ENCODE measurements at regions not wholly inside any gene's neighbourhood (a gene's known extent, or its start where the extent isn't known, plus 50 kb on each side); places are given as distances from the start of the nearest gene placed in this dataset.

DNA sequence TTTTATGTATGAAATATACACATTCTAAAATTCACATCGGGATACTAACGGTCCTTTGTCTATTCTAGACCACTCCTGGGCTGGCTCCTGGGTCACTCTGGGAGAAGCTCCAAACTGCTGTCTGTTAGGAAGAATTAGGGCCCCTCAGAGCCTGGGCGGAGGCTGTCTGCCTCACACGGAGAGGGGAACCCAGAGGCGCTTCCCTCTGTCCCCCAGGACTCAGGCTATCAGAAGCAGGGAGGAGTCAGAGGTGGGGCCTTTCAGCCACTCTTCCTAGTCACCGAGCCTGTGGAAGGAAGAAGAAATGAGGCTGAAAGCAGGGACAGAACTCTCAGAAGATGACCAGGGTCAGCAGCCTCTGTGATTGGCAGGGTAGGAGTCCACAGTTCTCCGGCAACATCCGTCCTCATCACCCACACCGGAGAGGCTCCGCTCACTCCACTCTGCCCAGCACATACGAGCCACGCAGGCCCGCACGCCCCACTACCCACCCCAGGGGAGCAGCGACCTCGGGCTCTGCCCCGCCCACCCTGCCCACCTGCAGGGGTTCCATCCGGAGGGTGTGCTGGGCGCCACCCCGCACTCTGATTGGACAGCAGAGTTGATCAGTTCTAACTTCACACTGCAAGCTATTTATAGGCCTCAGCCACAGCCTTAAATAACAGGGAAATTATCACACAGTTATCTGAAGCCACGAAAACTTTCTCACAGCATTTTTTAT lies 182.1 kb upstream of the AFDN start:
- ChIA-PET POLR2A (no interaction called here), CTCF (no interaction called here)
- dilution Hi-C loops (cut with MboI; ENCODE audit: extremely low pct_ligation_motif_present, low sequenced_read_pairs): no loop called here
- H3K27me3 ChIP-seq (ENCODE audit: control insufficient read depth in 2 of 2, insufficient read depth in 2 of 2, low read length in 2 of 2): no peaks in the 10 kb centered on the region
- no peaks in the 10 kb centered on the region for H3K9me1 ChIP-seq (replicated peaks; ENCODE audit: control insufficient read depth, extremely low read depth, insufficient read depth, low read length)
- no peak for FAIRE-seq
- H3K4me1 ChIP-seq (ENCODE audit: control insufficient read depth, extremely low read depth, insufficient read depth, low read length): peaks cover 18% of the 10 kb centered on the region
- H3K79me2 ChIP-seq (ENCODE audit: control insufficient read depth, insufficient read depth, low read length): no peaks in the 10 kb centered on the region
- no peaks in the 10 kb centered on the region for H3K36me3 ChIP-seq (ENCODE audit: control insufficient read depth in 2 of 2, extremely low read depth in 1 of 2, insufficient read depth in 2 of 2, low read length in 2 of 2)
- H3K9ac ChIP-seq (replicated peaks; ENCODE audit: extremely low read depth, insufficient read depth, low read length): no peak overlapping the region
- no peaks in the 10 kb centered on the region for H3K9me3 ChIP-seq (replicated peaks; ENCODE audit: control insufficient read depth, insufficient read depth, low read length)
- TF ChIP-seq, protein P1, sequence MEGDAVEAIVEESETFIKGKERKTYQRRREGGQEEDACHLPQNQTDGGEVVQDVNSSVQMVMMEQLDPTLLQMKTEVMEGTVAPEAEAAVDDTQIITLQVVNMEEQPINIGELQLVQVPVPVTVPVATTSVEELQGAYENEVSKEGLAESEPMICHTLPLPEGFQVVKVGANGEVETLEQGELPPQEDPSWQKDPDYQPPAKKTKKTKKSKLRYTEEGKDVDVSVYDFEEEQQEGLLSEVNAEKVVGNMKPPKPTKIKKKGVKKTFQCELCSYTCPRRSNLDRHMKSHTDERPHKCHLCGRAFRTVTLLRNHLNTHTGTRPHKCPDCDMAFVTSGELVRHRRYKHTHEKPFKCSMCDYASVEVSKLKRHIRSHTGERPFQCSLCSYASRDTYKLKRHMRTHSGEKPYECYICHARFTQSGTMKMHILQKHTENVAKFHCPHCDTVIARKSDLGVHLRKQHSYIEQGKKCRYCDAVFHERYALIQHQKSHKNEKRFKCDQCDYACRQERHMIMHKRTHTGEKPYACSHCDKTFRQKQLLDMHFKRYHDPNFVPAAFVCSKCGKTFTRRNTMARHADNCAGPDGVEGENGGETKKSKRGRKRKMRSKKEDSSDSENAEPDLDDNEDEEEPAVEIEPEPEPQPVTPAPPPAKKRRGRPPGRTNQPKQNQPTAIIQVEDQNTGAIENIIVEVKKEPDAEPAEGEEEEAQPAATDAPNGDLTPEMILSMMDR (IDR thresholded peaks at IDR 0.05; ENCODE audit: extremely low read depth in 1 of 2, insufficient read depth in 1 of 2, low read depth in 1 of 2, low read length in 2 of 2): no peak
- TF ChIP-seq POLR2AphosphoS5 (IDR thresholded peaks at IDR 0.05; ENCODE audit: insufficient read depth, low read depth, low read length): no peak
- no peak for TF ChIP-seq GATA2 (IDR thresholded peaks at IDR 0.05; ENCODE audit: insufficient read depth, insufficient read length, low read depth, low read length)
- no peak for TF ChIP-seq MAX (IDR thresholded peaks at IDR 0.05; ENCODE audit: insufficient read depth, insufficient read length)
- no peak for TF ChIP-seq JUN (IDR thresholded peaks at IDR 0.05; ENCODE audit: borderline replicate concordance, insufficient read depth, insufficient read length, low read depth)
- TF ChIP-seq FOS (IDR thresholded peaks at IDR 0.05; ENCODE audit: borderline replicate concordance, insufficient read depth, low read length): no peak
- TF ChIP-seq POLR2A (IDR thresholded peaks at IDR 0.05; ENCODE audit: low read depth, low read length): no peak
- TF ChIP-seq EZH2 (IDR thresholded peaks at IDR 0.05; ENCODE audit: borderline replicate concordance, low read depth, low read length, severe bottlenecking): no peak
- TF ChIP-seq MYC (IDR thresholded peaks at IDR 0.05; ENCODE audit: low read depth, low read length): no peak
- H4K20me1 ChIP-seq (replicated peaks; ENCODE audit: control insufficient read depth, extremely low read depth, insufficient read depth, low read length): no peaks in the 10 kb centered on the region
- no peak overlapping the region for H3K4me2 ChIP-seq (ENCODE audit: insufficient read depth, low read length)
- DNase-seq (ENCODE audit: low read depth, low spot score): no peak
- no peak overlapping the region for H3K4me3 ChIP-seq (replicated peaks in 1 of 3; ENCODE audit: insufficient read depth in 1 of 3, low read depth in 1 of 3, low read length in 3 of 3)
- H2AFZ ChIP-seq (ENCODE audit: low read depth, low read length): no peak overlapping the region
- no peak overlapping the region for H3K27ac ChIP-seq (ENCODE audit: insufficient read depth, low read depth, low read length)
- no TSS peak for BruUV-seq (replicated peaks)
- intact Hi-C loops (cut with micrococcal nuclease): no loop called here

Measured in endothelial cell of umbilical vein (primary cell).